ENCODE measurements at regions not wholly inside any gene's neighbourhood (a gene's known extent, or its start where the extent isn't known, plus 50 kb on each side); places are given as distances from the start of the nearest gene placed in this dataset.

- no peak for TF ChIP-seq CTCF (IDR thresholded peaks at IDR 0.05)
- no peak for DNase-seq
- Histone ChIP-seq H3K9me3 (no peaks in the 10 kb centered on the region), H3K4me3 (no peak overlapping the region), H3K27ac (no peak overlapping the region), H3K36me3 (no peaks in the 10 kb centered on the region), H3K27me3 (ENCODE audit: low read depth) (no peaks in the 10 kb centered on the region), H3K4me1 (no peaks in the 10 kb centered on the region)
- ATAC-seq, result no peak
- intact Hi-C loops (cut with DNase I), result no loop called here
These were observed 760.2 kb upstream of the GBE1 start for GRCh38 chr3:82521657-82522056.

- DNase-seq, result no peak
- Histone ChIP-seq H3K9me3 (no peaks in the 10 kb centered on the region), H3K4me1 (no peaks in the 10 kb centered on the region), H3K27ac (no peak overlapping the region), H3K27me3 (ENCODE audit: low read depth) (no peaks in the 10 kb centered on the region), H3K4me3 (no peak overlapping the region), H3K36me3 (no peaks in the 10 kb centered on the region)
- no peak for ATAC-seq
- intact Hi-C loops (cut with DNase I), result no loop called here
- TF ChIP-seq CTCF (IDR thresholded peaks at IDR 0.05), result no peak
These were observed 759.4 kb upstream of the GBE1 start for GRCh38 chr3:82520846-82521245.

DNA sequence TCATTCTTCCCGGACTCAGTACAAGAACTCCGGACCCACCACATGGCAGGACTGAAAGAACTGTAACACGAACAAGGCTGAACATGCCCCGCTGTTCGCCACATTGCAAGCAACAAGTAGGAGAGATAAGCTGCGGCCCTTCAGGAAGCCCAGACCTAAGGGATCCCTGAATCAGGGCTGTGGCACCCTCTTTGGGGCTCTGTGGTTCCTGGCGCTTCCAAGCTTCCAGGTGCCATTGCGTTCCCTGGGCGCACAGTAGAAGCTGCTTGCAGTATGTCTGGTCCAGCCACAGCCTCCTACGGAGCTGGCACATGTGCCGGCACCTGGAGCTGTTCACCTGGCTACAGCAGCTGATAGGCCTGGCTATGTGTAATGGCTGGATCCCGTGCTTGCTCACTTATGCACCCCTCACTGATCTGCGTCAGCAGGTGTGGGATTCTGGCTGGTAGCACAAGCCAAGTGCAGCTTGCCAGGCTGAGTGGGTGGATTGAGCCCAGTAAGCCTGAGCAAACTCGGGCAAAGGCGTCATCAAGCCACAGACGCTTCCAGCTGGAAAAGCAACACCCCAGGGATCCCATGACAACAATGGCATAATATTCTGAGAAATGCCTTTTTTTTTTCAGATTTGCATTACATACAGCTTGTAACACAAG lies 748.6 kb upstream of the GBE1 start:
- Histone ChIP-seq H3K27ac (no peak overlapping the region), H3K4me3 (no peak overlapping the region), H3K9me3 (no peaks in the 10 kb centered on the region), H3K27me3 (ENCODE audit: low read depth) (no peaks in the 10 kb centered on the region), H3K36me3 (no peaks in the 10 kb centered on the region), H3K4me1 (no peaks in the 10 kb centered on the region)
- ATAC-seq (peak in 1 of 2 donors; percentile 19), DNase-seq (no peak)
- intact Hi-C loops (cut with DNase I), result no loop called here
- no peak for TF ChIP-seq CTCF (IDR thresholded peaks at IDR 0.05)

- ATAC-seq, result peak; percentile 48 to 65
- no peak overlapping the region for H3K4me3 ChIP-seq
These were observed 747.8 kb upstream of the GBE1 start for GRCh38 chr3:82509106-82509842.

DNA sequence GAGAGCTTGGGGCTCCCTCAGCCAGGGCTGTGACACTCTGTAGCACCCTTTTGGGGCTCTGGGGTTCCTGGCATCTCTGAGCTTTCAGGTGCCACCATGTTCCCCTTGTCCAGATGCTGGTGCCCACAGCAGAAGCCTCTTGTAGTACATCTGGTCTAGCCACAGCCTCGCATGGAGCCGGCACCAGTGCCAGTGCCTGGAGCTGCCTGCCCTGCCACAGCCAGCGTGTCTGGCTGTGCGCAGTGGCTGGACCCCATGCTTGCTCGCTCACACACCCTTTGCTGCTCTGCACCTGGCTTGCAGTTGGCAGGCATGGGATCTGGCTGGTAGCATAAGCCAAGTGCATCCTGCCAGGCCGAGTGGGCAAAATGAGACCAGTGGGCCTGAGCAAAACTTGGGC lies 744.8 kb upstream of the GBE1 start:
- Histone ChIP-seq H3K4me3 (no peak overlapping the region), H3K36me3 (no peaks in the 10 kb centered on the region), H3K4me1 (no peaks in the 10 kb centered on the region), H3K9me3 (no peaks in the 10 kb centered on the region), H3K27me3 (ENCODE audit: low read depth) (no peaks in the 10 kb centered on the region), H3K27ac (no peak overlapping the region)
- ATAC-seq (no peak), DNase-seq (no peak)
- intact Hi-C loops (cut with DNase I), result no loop called here
- TF ChIP-seq CTCF (IDR thresholded peaks at IDR 0.05), result no peak

More at GRCh38 chr3:82509106-82509842, 747.8 kb upstream of the GBE1 start:
- intact Hi-C loops (cut with DNase I), result no loop called here
- no peak for TF ChIP-seq CTCF (IDR thresholded peaks at IDR 0.05)
- Histone ChIP-seq H3K27me3 (ENCODE audit: low read depth) (no peaks in the 10 kb centered on the region), H3K9me3 (no peaks in the 10 kb centered on the region), H3K27ac (no peak overlapping the region), H3K36me3 (no peaks in the 10 kb centered on the region), H3K4me1 (no peaks in the 10 kb centered on the region)
- DNase-seq, result no peak
